Small intestine (tissue), 7 donors: ENCODE measurements at regions not wholly inside any gene's neighbourhood (a gene's known extent, or its start where the extent isn't known, plus 50 kb on each side); places are given as distances from the start of the nearest gene placed in this dataset.
A peak's percentile ranks its signal among the peaks of the same experiment; 100 is the strongest.
"Not testable (repeated sequence)": the region's sequence is repeated elsewhere in the genome, so short reads cannot be mapped to it uniquely, and the experiment has no call there.

Experiments used
- DNase-seq, 2 donors: peaks; one replicate each; pipeline versions ENCODE4 v3.0.0 to v3.0.0-alpha.2; 2013
- FAIRE-seq: peaks from 2 replicates; lab custom pipeline; 2012; peaks lifted over from hg19 to GRCh38; lab: Jason Lieb, UNC
- H3K27ac ChIP-seq, 3 donors: one replicate each; pipeline ENCODE4 v1.5.1; 2013; ENCODE audit warnings: low read length in 2 of 3, mild to moderate bottlenecking in 2 of 3, control low read depth in 1 of 3, inconsistent platforms in 1 of 3, low read depth in 1 of 3, moderate library complexity in 1 of 3
- H3K27me3 ChIP-seq, 3 donors: one replicate each; pipeline ENCODE4 v1.6.1; 2013; ENCODE audit warnings: low read length in 3 of 3, inconsistent platforms in 1 of 3; ENCODE audit not compliant: control insufficient read depth in 3 of 3, insufficient read depth in 3 of 3
- H3K36me3 ChIP-seq, 3 donors: one replicate each; pipeline ENCODE4 v1.6.1; 2013; ENCODE audit warnings: low read length in 3 of 3, inconsistent platforms in 1 of 3, low read depth in 1 of 3, mild to moderate bottlenecking in 1 of 3, moderate library complexity in 1 of 3; ENCODE audit not compliant: control insufficient read depth in 3 of 3, insufficient read depth in 2 of 3
- H3K4me1 ChIP-seq, 3 donors: one replicate each; pipeline ENCODE4 v1.6.1; 2013; ENCODE audit warnings: low read length in 2 of 3, inconsistent platforms in 1 of 3, low read depth in 1 of 3, mild to moderate bottlenecking in 1 of 3, moderate library complexity in 1 of 3; ENCODE audit not compliant: control insufficient read depth in 3 of 3, insufficient read depth in 2 of 3
- H3K4me3 ChIP-seq, 3 donors: one replicate each; pipeline ENCODE4 v1.5.1; 2013; ENCODE audit warnings: low read length in 3 of 3, control low read depth in 1 of 3, inconsistent platforms in 1 of 3, low read depth in 1 of 3, mild to moderate bottlenecking in 1 of 3, moderate library complexity in 1 of 3
- H3K9me3 ChIP-seq, 2 donors: one replicate each; pipeline ENCODE4 v1.6.1; 2013; ENCODE audit warnings: low read depth in 1 of 2, low read length in 1 of 2; ENCODE audit not compliant: control insufficient read depth in 2 of 2, insufficient read depth in 1 of 2
- WGBS, 3 donors: extraction: QIAGEN DNeasy Blood & Tissue Kit; methylation state at CpG; one replicate each; pipeline ENCODE4 v1.1.7; 2013; 5-methylcytosine and 5-hydroxymethylcytosine counted together
- donor health status: healthy with polysubstance abuse.
- donor health status: control.
- donor health status: control.
- donor health status: Bipolar disorder and iron deficiency.
- donor health status: healthy.

GRCh38 chr10:42533866-42534265, 104.5 kb downstream of the ZNF33B start:
- not testable (repeated sequence) for H3K36me3 ChIP-seq, H3K4me3 ChIP-seq, FAIRE-seq, H3K9me3 ChIP-seq, DNase-seq, H3K27ac ChIP-seq, H3K27me3 ChIP-seq, H3K4me1 ChIP-seq

GRCh38 chr10:42532996-42533395, 105.4 kb downstream of the ZNF33B start:
- Histone ChIP-seq H3K36me3 (no peaks in the 10 kb centered on the region), H3K4me1 (no peaks in the 10 kb centered on the region), H3K4me3 (no peak overlapping the region), H3K27me3 (no peaks in the 10 kb centered on the region), H3K9me3 (peaks cover 0 to 8% of the 10 kb centered on the region in 2 donors), H3K27ac (no peak overlapping the region)
- DNase-seq (no peak), FAIRE-seq (no peak)
- 94 to 97% (median 96%) methylated on average over 1 of the region's 1 CpG for WGBS, 3 donors

- Histone ChIP-seq H3K4me1 (no peaks in the 10 kb centered on the region), H3K4me3 (no peak overlapping the region), H3K27me3 (no peaks in the 10 kb centered on the region), H3K36me3 (peaks cover 3 to 10% (median 9%) of the 10 kb centered on the region in 3 donors), H3K9me3 (peaks cover 0 to 36% of the 10 kb centered on the region in 2 donors), H3K27ac (no peak overlapping the region)
- 88 to 96% (median 95%) methylated on average over 2 of the region's 2 CpGs for WGBS, 3 donors
- DNase-seq (no peak), FAIRE-seq (no peak)
These were observed 115.3 kb downstream of the ZNF33B start for GRCh38 chr10:42523098-42523497.

- 86 to 96% (median 87%) methylated on average over 5 of the region's 5 CpGs for WGBS, 3 donors
- Histone ChIP-seq H3K27ac (no peak overlapping the region), H3K4me3 (no peak overlapping the region), H3K36me3 (peaks cover 3 to 9% (median 7%) of the 10 kb centered on the region in 3 donors), H3K27me3 (no peaks in the 10 kb centered on the region), H3K9me3 (peaks cover 0 to 49% of the 10 kb centered on the region in 2 donors), H3K4me1 (no peaks in the 10 kb centered on the region)
- DNase-seq (no peak), FAIRE-seq (peak; percentile 26)
These were observed 118.5 kb downstream of the ZNF33B start for GRCh38 chr10:42519761-42520460.

- H3K4me3 ChIP-seq: no peak overlapping the region
- H3K27ac ChIP-seq: no peak overlapping the region
- 97 to 99% (median 98%) methylated on average over 2 of the region's 2 CpGs for WGBS, 3 donors
- DNase-seq: no peak
- no peak for FAIRE-seq
- H3K27me3 ChIP-seq: no peaks in the 10 kb centered on the region
- H3K4me1 ChIP-seq: no peaks in the 10 kb centered on the region
- H3K9me3 ChIP-seq: peaks cover 0 to 45% of the 10 kb centered on the region in 2 donors
- peaks cover 3 to 9% (median 7%) of the 10 kb centered on the region in 3 donors for H3K36me3 ChIP-seq
These were observed 119.3 kb downstream of the ZNF33B start for GRCh38 chr10:42519079-42519478.

GRCh38 chr10:42513921-42514320, 124.4 kb downstream of the ZNF33B start:
- FAIRE-seq (no peak), DNase-seq (no peak)
- no peaks in the 10 kb centered on the region for H3K27me3 ChIP-seq
- no peak overlapping the region for H3K27ac ChIP-seq
- H3K36me3 ChIP-seq: no peaks in the 10 kb centered on the region
- WGBS, 3 donors: 94 to 96% (median 95%) methylated on average over 3 of the region's 3 CpGs
- H3K9me3 ChIP-seq: peaks cover 0 to 38% of the 10 kb centered on the region in 2 donors
- no peaks in the 10 kb centered on the region for H3K4me1 ChIP-seq
- no peak overlapping the region for H3K4me3 ChIP-seq

- Histone ChIP-seq H3K27ac (no peak overlapping the region), H3K27me3 (no peaks in the 10 kb centered on the region), H3K36me3 (no peaks in the 10 kb centered on the region), H3K9me3 (peaks cover 0 to 16% of the 10 kb centered on the region in 2 donors), H3K4me1 (no peaks in the 10 kb centered on the region), H3K4me3 (no peak overlapping the region)
- no peak for FAIRE-seq
- DNase-seq: no peak
- WGBS, 3 donors: 83 to 88% (median 87%) methylated on average over 3 of the region's 3 CpGs
These were observed 146.6 kb downstream of the ZNF33B start for GRCh38 chr10:42491801-42492200.

GRCh38 chr10:42491001-42491592, 147.3 kb downstream of the ZNF33B start:
- DNase-seq (no peak), FAIRE-seq (no peak)
- Histone ChIP-seq H3K9me3 (peaks cover 0 to 16% of the 10 kb centered on the region in 2 donors), H3K4me1 (no peaks in the 10 kb centered on the region), H3K27me3 (no peaks in the 10 kb centered on the region), H3K4me3 (no peak overlapping the region), H3K27ac (no peak overlapping the region), H3K36me3 (no peaks in the 10 kb centered on the region)
- 46 to 48% (median 47%) methylated on average over 2 of the region's 2 CpGs for WGBS, 3 donors
